Sigmoid colon (tissue), 4 donors: ENCODE measurements at regions not wholly inside any gene's neighbourhood (a gene's known extent, or its start where the extent isn't known, plus 50 kb on each side); places are given as distances from the start of the nearest gene placed in this dataset.

Source experiments
- POLR2A ChIP-seq, 2 donors: fragments of 450-650 bp; IDR thresholded peaks; one replicate each; pipeline ENCODE4 v1.6.1; 2016; ENCODE audit warnings: antibody characterized with exemption in 2 of 2, mild to moderate bottlenecking in 2 of 2, moderate library complexity in 2 of 2
- POLR2AphosphoS5 ChIP-seq, 4 donors: sonication (generic); formaldehyde crosslinking; IDR thresholded peaks; one replicate each; pipeline ENCODE4 v1.6.1; 2017; ENCODE audit warnings: antibody characterized with exemption in 4 of 4
- TF ChIP-seq, protein P1 (sequence below), 4 experiments: fragments of 450-650 bp in 3 of 4; fragments of 200-600 bp in 1 of 4; IDR thresholded peaks; one replicate each; pipeline ENCODE4 v1.5.1; 2016 to 2019; ENCODE audit warnings: antibody characterized with exemption in 4 of 4, mild to moderate bottlenecking in 3 of 4, moderate library complexity in 2 of 4

DNA sequence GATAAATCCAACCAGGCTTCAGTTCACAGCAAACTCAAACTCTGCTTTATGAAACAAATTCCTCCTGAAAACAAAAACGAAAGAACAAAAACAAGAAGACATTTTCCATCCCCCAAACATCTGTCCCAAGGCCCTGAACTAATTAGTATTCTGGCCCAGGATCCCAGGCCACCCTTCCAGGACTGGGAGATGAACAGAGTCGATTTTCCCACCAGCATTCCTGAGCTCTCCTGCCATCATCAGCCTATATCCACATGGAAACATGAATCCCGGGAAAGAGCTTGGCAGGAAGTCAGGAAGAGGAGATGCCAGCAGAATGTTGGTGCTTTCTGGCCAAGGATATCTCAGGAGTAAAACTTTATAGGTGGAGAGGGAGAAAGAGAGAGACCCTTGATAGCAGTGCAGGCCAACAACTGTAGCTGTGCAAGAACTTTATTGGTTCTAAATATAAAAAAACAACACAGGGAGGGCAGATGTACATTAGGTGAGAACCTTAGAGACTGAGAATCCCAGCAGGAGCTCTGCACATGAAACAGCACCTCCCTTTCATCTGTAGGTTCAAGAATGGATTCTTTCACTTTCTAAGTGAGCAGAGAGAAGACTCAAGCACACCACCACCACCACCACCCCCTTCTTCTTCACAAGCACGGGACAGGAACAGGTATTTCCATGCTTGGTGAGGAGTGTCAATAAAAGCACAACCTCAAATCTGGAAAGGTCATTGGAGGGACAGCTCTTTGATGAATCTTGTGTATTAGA, 190.7 kb upstream of the TAS2R1 start:
- TF ChIP-seq, protein P1, sequence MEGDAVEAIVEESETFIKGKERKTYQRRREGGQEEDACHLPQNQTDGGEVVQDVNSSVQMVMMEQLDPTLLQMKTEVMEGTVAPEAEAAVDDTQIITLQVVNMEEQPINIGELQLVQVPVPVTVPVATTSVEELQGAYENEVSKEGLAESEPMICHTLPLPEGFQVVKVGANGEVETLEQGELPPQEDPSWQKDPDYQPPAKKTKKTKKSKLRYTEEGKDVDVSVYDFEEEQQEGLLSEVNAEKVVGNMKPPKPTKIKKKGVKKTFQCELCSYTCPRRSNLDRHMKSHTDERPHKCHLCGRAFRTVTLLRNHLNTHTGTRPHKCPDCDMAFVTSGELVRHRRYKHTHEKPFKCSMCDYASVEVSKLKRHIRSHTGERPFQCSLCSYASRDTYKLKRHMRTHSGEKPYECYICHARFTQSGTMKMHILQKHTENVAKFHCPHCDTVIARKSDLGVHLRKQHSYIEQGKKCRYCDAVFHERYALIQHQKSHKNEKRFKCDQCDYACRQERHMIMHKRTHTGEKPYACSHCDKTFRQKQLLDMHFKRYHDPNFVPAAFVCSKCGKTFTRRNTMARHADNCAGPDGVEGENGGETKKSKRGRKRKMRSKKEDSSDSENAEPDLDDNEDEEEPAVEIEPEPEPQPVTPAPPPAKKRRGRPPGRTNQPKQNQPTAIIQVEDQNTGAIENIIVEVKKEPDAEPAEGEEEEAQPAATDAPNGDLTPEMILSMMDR (IDR thresholded peaks at IDR 0.05): no peak
- no peak for TF ChIP-seq POLR2AphosphoS5 (IDR thresholded peaks at IDR 0.05)
- TF ChIP-seq POLR2A (IDR thresholded peaks at IDR 0.05): no peak
